NT2/D1 (cell line): ENCODE measurements at regions not wholly inside any gene's neighbourhood (a gene's known extent, or its start where the extent isn't known, plus 50 kb on each side); places are given as distances from the start of the nearest gene placed in this dataset.

Source experiments
- SUZ12 ChIP-seq: IDR thresholded peaks from 2 replicates; pipeline ENCODE4 v1.6.1; 2011; ENCODE audit not compliant: insufficient read length, insufficient read depth; ENCODE audit errors: extremely low read depth
- YY1 ChIP-seq: IDR thresholded peaks from 2 replicates; pipeline ENCODE4 v1.6.1; 2011; ENCODE audit not compliant: insufficient read length, insufficient read depth
- ZNF274 ChIP-seq: IDR thresholded peaks from 2 replicates; pipeline ENCODE4 v1.6.1; 2011; ENCODE audit warnings: mild to moderate bottlenecking, low read depth, low read length

- TF ChIP-seq SUZ12: no peak
- TF ChIP-seq ZNF274: no peak
- no peak for TF ChIP-seq YY1
Measured at GRCh38 chr5:152864991-152865390, 459.9 kb upstream of the NMUR2 start.
